ENCODE measurements at regions not wholly inside any gene's neighbourhood (a gene's known extent, or its start where the extent isn't known, plus 50 kb on each side); places are given as distances from the start of the nearest gene placed in this dataset.

DNA sequence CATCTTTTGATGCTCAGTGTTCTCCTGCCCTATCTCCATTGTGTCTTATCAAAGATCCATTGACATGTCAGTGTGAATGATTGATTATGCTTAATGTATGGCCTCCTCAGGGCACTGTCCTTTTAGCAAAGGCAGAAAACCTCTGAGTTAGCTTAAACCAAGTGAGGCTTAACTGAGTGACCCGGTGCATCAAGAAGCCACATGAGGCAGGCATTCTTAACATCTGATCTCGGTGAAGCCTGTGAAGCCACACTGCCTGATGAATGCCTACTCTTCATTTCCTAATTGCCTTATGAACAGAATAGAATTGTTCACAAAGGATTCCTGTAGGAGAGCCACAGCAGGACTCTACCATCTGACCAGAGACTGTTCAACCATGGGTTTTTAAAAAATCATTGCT, 168.1 kb upstream of the SOX21 start:
- H3K27ac ChIP-seq = no peak overlapping the region
- DNase-seq (ENCODE audit: low spot score) = no peak
- no peak overlapping the region for H3K4me3 ChIP-seq
- TF ChIP-seq, protein P1, sequence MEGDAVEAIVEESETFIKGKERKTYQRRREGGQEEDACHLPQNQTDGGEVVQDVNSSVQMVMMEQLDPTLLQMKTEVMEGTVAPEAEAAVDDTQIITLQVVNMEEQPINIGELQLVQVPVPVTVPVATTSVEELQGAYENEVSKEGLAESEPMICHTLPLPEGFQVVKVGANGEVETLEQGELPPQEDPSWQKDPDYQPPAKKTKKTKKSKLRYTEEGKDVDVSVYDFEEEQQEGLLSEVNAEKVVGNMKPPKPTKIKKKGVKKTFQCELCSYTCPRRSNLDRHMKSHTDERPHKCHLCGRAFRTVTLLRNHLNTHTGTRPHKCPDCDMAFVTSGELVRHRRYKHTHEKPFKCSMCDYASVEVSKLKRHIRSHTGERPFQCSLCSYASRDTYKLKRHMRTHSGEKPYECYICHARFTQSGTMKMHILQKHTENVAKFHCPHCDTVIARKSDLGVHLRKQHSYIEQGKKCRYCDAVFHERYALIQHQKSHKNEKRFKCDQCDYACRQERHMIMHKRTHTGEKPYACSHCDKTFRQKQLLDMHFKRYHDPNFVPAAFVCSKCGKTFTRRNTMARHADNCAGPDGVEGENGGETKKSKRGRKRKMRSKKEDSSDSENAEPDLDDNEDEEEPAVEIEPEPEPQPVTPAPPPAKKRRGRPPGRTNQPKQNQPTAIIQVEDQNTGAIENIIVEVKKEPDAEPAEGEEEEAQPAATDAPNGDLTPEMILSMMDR (IDR thresholded peaks at IDR 0.05) = no peak

DNA sequence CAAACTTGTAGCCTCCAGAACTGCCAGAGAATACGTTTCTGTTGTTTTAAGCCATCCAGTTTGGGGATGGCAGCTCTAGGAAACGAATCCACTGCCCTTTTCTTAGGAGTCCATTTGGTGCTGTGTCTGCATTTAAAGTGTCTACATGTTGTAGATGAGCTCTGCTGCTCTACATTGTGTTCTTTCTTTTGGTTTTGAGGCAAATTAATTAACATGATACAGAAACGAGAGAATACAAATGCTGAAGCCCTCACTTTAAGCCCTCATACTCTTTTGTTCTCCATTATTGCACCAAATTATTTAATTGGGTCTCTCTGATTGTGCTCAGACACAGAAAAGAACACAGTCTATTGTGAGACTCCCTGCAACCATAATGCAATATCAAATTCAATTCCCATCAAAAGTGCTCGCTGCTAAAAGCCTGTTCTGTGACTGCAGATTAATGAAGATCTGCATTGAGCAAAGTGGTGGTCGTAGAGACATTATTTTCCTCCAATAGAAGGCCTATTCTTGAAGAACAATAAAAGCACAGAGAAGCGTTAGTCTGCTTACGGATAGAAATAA, 166.3 kb upstream of the SOX21 start:
- no peak for DNase-seq (ENCODE audit: low spot score)
- Histone ChIP-seq H3K27ac (no peak overlapping the region), H3K4me3 (no peak overlapping the region)
- TF ChIP-seq, protein P1 (IDR thresholded peaks at IDR 0.05) = no peak

DNA sequence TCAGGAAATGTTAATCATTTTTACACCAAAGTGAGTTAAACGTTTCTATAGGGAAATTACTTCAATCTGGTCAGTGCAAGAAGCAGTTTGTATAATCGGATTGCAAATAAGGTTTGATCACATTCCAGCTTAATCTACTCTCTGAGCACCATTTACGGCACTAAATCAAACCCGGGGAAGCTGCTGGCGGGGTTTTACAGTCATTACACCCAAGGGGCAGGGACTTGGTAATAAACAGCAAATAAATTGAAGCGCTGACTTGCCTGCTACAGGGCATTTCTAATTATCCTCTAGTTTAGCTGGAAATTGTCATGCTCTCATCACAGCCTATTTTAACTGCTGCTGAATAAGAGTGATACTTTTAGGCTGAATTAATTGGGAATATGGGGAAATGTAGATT, 152.1 kb upstream of the SOX21 start:
- no peak for DNase-seq (ENCODE audit: low spot score)
- TF ChIP-seq, protein P1 (IDR thresholded peaks at IDR 0.05) = no peak
- H3K4me3 ChIP-seq = no peak overlapping the region
- no peak overlapping the region for H3K27ac ChIP-seq

DNA sequence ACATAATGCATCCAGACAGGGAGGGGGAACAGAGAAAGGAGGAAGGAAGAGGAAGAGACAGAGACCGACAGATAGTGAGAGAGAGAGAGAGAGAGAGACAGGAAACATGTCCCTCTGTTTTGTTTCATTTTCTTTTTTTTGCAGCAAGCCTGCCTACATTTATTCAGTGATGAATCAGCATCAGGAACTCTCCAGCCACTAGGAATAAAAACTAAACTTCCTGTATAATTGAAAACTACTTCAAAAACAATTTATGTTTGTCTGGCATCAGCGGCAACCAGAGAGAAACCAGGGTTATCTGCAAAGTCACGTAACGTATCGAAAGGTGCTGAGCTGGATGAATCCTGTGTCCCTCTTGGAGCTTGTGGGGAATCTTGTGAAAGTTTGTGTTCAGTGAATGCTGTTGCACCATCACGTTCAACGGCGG, 148.6 kb upstream of the SOX21 start:
- TF ChIP-seq, protein P1 (IDR thresholded peaks at IDR 0.05) = no peak
- DNase-seq (ENCODE audit: low spot score) = no peak
- Histone ChIP-seq H3K4me3 (peak overlapping the region; percentile 56), H3K27ac (peak overlapping the region in 1 of 2 donors; percentile 53)

DNA sequence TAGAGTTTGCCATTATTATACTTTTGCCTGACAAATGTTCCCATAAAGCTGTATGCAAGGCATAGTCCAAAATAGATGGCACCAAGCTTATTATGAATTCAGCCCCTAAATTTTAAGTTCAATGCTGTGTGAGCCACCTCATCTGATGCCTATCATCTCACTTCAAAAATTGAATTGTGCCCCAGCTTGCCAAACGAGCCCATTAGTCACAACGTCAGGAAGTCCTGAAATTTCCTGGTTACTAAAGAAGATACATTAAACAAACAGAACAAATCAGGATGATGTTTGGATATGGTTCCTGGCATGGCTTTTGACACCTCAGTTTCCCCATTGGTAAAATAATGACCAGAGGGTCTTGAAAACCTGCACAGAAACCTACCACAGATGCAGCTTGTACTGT, 147.5 kb upstream of the SOX21 start:
- peak overlapping the region in 1 of 2 donors; percentile 9 for H3K27ac ChIP-seq

DNA sequence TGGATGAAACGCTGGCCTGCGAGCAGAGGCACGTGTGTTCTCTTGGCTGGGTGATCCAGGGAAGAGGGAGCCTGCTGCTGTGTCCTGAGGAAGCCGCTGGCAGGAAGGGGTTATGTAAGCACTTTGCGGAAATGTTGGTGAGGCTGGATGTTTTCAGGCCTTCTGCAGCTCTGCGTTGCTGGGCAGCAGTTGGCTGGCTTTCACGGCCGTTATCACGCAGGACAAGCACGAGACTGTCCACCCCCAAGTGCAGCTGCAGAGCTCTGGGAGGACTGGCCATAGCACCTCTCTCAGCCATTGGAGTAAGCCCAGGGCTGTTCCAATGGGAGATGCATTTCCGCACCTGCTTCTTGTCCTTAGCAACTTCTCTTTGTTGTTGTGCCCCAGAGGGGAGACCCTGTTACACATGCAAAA, 146.9 kb upstream of the SOX21 start:
- TF ChIP-seq, protein P1 (IDR thresholded peaks at IDR 0.05) = no peak
- no peak for DNase-seq (ENCODE audit: low spot score)
- Histone ChIP-seq H3K27ac (peak overlapping the region in 1 of 2 donors; percentile 9), H3K4me3 (no peak overlapping the region)

More for the DNA sequence above, 147.5 kb upstream of the SOX21 start:
- TF ChIP-seq, protein P1 (IDR thresholded peaks at IDR 0.05) = no peak
- H3K4me3 ChIP-seq = no peak overlapping the region
- no peak for DNase-seq (ENCODE audit: low spot score)

DNA sequence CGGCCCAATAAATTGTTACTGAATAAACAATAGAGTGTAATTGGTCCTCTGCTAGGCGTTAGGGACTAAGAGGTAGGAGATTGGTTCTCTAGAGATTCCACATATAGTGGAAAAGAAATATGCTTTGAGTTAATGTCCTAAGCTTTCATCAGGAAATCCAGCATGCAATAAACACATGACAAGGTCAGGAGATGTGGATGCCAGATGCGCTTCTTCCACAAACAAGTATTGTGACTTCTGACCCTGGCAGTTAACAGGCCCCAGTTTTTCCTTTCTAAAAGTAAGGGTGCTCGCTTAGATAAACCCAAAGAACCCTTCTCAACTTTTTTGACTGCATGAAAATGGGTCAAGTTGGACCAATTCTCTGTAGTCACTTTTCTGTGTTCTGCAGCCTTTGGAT, 146.5 kb upstream of the SOX21 start:
- no peak for DNase-seq (ENCODE audit: low spot score)
- peak overlapping the region in 1 of 2 donors; percentile 16 for H3K27ac ChIP-seq
- no peak overlapping the region for H3K4me3 ChIP-seq
- TF ChIP-seq, protein P1 (IDR thresholded peaks at IDR 0.05) = no peak
